Activated CD4-positive, alpha-beta T cell treated with anti-CD3 and anti-CD28 coated beads, Interleukin-2, amount 10 ng/mL, durations not matched to agents 24 days and 14 days (primary cell): ENCODE measurements at regions not wholly inside any gene's neighbourhood (a gene's known extent, or its start where the extent isn't known, plus 50 kb on each side); places are given as distances from the start of the nearest gene placed in this dataset.

Experiments used
- DNase-seq: peaks from one replicate; pipeline ENCODE4 v3.0.0; 2022
- H3K27ac Mint-ChIP-seq: one replicate; pipeline ENCODE4 v1.8.0; 2022; ENCODE audit warnings: mild to moderate bottlenecking, mixed read lengths
- H3K27me3 Mint-ChIP-seq: one replicate; pipeline ENCODE4 v1.8.0; 2022; ENCODE audit warnings: mixed read lengths
- H3K36me3 Mint-ChIP-seq: one replicate; pipeline ENCODE4 v1.8.0; 2022; ENCODE audit warnings: low read depth, mild to moderate bottlenecking, mixed read lengths
- H3K4me1 Mint-ChIP-seq: one replicate; pipeline ENCODE4 v1.8.0; 2021; ENCODE audit warnings: mixed read lengths
- H3K4me3 Mint-ChIP-seq: one replicate; pipeline ENCODE4 v1.8.0; 2022; ENCODE audit warnings: mild to moderate bottlenecking, moderate library complexity, mixed read lengths
- H3K9me3 Mint-ChIP-seq: one replicate; pipeline ENCODE4 v1.8.0; 2021; ENCODE audit warnings: mixed read lengths
- intact Hi-C: fragments of 100-400 bp; cut with micrococcal nuclease; formaldehyde crosslinking; loops from one replicate; pipeline ENCODE4 v1.15.1; 2023

- Mint-ChIP-seq H3K9me3 (no peaks in the 10 kb centered on the region), H3K27ac (no peak overlapping the region), H3K4me3 (no peak overlapping the region), H3K4me1 (peaks cover 1% of the 10 kb centered on the region), H3K36me3 (no peaks in the 10 kb centered on the region), H3K27me3 (no peaks in the 10 kb centered on the region)
- intact Hi-C loops, result no loop called here
- DNase-seq, result no peak
Measured at GRCh38 chr5:124052201-124052600, 540.2 kb downstream of the CSNK1G3 start.

- Mint-ChIP-seq H3K27me3 (no peaks in the 10 kb centered on the region), H3K4me3 (no peak overlapping the region), H3K9me3 (no peaks in the 10 kb centered on the region), H3K27ac (no peak overlapping the region), H3K4me1 (no peaks in the 10 kb centered on the region), H3K36me3 (no peaks in the 10 kb centered on the region)
- DNase-seq, result no peak
- intact Hi-C loops, result no loop called here
Measured at GRCh38 chr5:124050120-124050770, 538.3 kb downstream of the CSNK1G3 start.

DNA sequence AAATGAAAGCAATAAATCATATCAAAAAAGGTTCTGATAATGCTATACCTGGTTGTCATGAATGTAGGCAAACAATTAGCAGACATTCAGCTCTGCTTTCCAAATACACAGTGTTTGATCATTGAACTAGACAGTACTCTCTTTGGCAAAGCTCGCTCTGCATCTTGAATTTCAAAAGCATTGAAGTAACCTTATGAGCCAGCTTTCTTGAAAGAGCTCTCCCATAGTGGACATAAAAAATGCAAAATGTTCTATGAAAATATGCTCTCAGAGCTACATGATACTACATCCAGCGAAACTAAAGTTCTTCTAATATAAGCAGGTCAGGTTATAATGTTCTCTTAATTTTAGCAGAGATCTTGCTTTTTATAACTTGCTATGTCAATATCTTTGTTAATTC, 533.4 kb downstream of the CSNK1G3 start:
- H3K9me3 Mint-ChIP-seq, result no peaks in the 10 kb centered on the region
- intact Hi-C loops, result no loop called here

GRCh38 chr5:124044613-124045012, 532.6 kb downstream of the CSNK1G3 start:
- Mint-ChIP-seq H3K4me1 (no peaks in the 10 kb centered on the region), H3K4me3 (no peak overlapping the region), H3K27me3 (no peaks in the 10 kb centered on the region), H3K27ac (no peak overlapping the region), H3K9me3 (no peaks in the 10 kb centered on the region), H3K36me3 (no peaks in the 10 kb centered on the region)
- no peak for DNase-seq
- intact Hi-C loops, result no loop called here

More for the DNA sequence above, 533.4 kb downstream of the CSNK1G3 start:
- DNase-seq, result no peak
- H3K4me1 Mint-ChIP-seq, result no peaks in the 10 kb centered on the region
- H3K36me3 Mint-ChIP-seq, result no peaks in the 10 kb centered on the region
- H3K27me3 Mint-ChIP-seq, result no peaks in the 10 kb centered on the region
- no peak overlapping the region for H3K27ac Mint-ChIP-seq
- no peak overlapping the region for H3K4me3 Mint-ChIP-seq

DNA sequence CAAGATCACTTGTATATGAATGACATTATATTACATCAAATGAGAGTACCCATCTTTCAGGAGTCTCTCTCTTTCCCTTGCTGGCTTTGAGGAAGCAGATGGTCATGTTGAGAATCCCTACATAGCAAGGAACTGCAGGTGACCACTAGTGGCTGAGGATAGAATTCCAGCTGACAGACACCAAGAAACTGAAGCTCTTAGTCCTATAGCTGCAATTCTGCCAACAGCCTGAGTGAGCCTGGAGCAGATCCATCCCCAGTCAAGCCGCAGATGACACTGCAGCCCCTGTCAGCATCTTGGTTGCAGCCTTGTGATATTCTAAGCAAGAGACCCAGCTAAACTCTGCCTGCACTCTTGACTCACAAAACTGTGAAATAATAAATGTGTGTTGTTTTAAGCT, 531.5 kb downstream of the CSNK1G3 start:
- DNase-seq, result no peak
- no peaks in the 10 kb centered on the region for H3K4me1 Mint-ChIP-seq
- no peaks in the 10 kb centered on the region for H3K27me3 Mint-ChIP-seq
- intact Hi-C loops, result no loop called here
- H3K27ac Mint-ChIP-seq, result no peak overlapping the region
- H3K36me3 Mint-ChIP-seq, result no peaks in the 10 kb centered on the region
- H3K4me3 Mint-ChIP-seq, result no peak overlapping the region
- H3K9me3 Mint-ChIP-seq, result no peaks in the 10 kb centered on the region

- no peaks in the 10 kb centered on the region for H3K4me1 Mint-ChIP-seq
- H3K27ac Mint-ChIP-seq, result no peak overlapping the region
- no peak overlapping the region for H3K4me3 Mint-ChIP-seq
- H3K9me3 Mint-ChIP-seq, result no peaks in the 10 kb centered on the region
- intact Hi-C loops, result no loop called here
- H3K36me3 Mint-ChIP-seq, result no peaks in the 10 kb centered on the region
- no peaks in the 10 kb centered on the region for H3K27me3 Mint-ChIP-seq
- no peak for DNase-seq
Measured at GRCh38 chr5:124040799-124041198, 528.8 kb downstream of the CSNK1G3 start.

- DNase-seq, result no peak
- no peaks in the 10 kb centered on the region for H3K27me3 Mint-ChIP-seq
- H3K36me3 Mint-ChIP-seq, result no peaks in the 10 kb centered on the region
- no peak overlapping the region for H3K4me3 Mint-ChIP-seq
- H3K9me3 Mint-ChIP-seq, result no peaks in the 10 kb centered on the region
- no peaks in the 10 kb centered on the region for H3K4me1 Mint-ChIP-seq
- intact Hi-C loops, result no loop called here
- H3K27ac Mint-ChIP-seq, result no peak overlapping the region
Measured at GRCh38 chr5:124039410-124039809, 527.4 kb downstream of the CSNK1G3 start.

GRCh38 chr5:124036786-124037185, 524.8 kb downstream of the CSNK1G3 start:
- DNase-seq, result no peak
- no peak overlapping the region for H3K27ac Mint-ChIP-seq
- H3K9me3 Mint-ChIP-seq, result no peaks in the 10 kb centered on the region
- no peak overlapping the region for H3K4me3 Mint-ChIP-seq
- H3K27me3 Mint-ChIP-seq, result no peaks in the 10 kb centered on the region
- H3K36me3 Mint-ChIP-seq, result no peaks in the 10 kb centered on the region
- H3K4me1 Mint-ChIP-seq, result no peaks in the 10 kb centered on the region
- intact Hi-C loops, result no loop called here

DNA sequence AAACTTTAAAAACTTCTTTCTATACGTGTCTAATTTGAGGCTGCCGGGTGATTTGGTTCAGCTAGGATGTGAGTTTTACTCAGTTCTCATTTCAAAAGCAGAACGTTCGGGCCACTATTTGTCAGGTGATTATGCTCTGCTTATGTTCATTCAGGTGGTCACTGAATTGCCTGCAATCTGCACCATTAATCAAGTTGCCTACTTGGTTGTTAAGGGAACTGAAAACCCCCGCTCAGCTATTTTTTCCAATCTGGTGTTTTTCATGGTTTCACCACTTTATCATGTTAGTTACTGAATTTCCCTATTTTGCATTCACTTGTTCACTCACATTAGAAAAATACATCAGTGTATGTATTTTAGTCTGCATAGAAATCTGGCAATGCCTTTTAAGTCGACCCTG, 523.0 kb downstream of the CSNK1G3 start:
- Mint-ChIP-seq H3K27me3 (no peaks in the 10 kb centered on the region), H3K9me3 (no peaks in the 10 kb centered on the region), H3K27ac (no peak overlapping the region), H3K4me1 (no peaks in the 10 kb centered on the region), H3K4me3 (no peak overlapping the region), H3K36me3 (no peaks in the 10 kb centered on the region)
- intact Hi-C loops, result no loop called here
- DNase-seq, result no peak

DNA sequence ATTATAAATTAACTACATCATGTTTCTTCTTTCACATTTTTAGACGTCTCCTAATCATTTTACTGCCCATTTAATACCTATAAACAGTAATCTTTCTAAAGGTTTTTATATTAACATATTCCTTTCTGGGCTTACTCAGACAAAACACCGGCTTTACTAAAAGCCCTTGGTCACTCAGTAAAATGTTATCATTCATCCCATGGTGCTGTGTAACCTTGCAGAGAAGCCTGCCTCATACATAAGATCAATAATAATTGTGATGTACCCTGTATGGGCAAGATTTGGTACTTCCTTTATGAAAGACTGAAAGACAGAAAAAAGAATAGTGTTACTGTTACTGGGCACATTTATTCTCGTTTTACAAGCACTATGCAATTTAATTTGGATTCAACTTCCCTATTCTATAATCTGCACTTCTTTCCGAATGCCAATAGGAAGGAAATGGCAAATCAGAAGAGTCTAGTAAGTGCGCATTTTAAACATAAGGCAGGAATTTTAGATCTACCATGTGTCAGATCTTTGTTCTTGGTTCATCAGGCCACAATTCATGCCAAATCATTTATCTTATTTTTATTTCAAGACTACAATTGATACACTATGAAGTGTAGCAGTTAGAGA, 522.2 kb downstream of the CSNK1G3 start:
- Mint-ChIP-seq H3K36me3 (no peaks in the 10 kb centered on the region), H3K27ac (no peak overlapping the region), H3K4me3 (no peak overlapping the region), H3K9me3 (no peaks in the 10 kb centered on the region), H3K4me1 (no peaks in the 10 kb centered on the region), H3K27me3 (no peaks in the 10 kb centered on the region)
- intact Hi-C loops, result no loop called here
- no peak for DNase-seq

DNA sequence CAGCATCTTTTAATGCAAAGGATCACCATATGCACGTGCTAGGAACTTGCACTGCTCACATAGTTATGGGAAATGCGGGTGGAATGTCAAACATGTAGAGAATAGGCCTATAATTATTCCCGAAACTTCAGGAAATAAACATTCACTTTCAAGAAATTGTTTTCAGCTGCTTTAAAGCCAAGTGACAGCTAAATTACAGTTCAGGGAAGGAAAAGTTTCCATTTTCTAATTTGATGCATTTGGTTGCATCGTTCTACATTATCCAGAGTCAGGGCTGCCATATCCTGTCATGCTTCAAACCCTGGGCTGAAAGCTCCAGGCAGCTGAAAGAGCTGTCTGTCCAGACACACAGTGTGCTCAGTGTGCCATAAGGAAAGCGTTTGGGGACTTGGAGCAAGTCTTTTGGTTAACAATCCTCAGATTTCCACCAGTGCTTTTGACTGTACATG, 518.1 kb downstream of the CSNK1G3 start:
- Mint-ChIP-seq H3K4me3 (no peak overlapping the region), H3K27me3 (no peaks in the 10 kb centered on the region), H3K9me3 (no peaks in the 10 kb centered on the region), H3K27ac (no peak overlapping the region), H3K4me1 (no peaks in the 10 kb centered on the region), H3K36me3 (no peaks in the 10 kb centered on the region)
- DNase-seq, result no peak
- intact Hi-C loops, result no loop called here

GRCh38 chr5:124027441-124027840, 515.5 kb downstream of the CSNK1G3 start:
- Mint-ChIP-seq H3K4me1 (no peaks in the 10 kb centered on the region), H3K4me3 (no peak overlapping the region), H3K36me3 (no peaks in the 10 kb centered on the region), H3K27ac (no peak overlapping the region), H3K27me3 (no peaks in the 10 kb centered on the region), H3K9me3 (no peaks in the 10 kb centered on the region)
- DNase-seq, result no peak
- intact Hi-C loops, result no loop called here

GRCh38 chr5:124025306-124025845, 513.4 kb downstream of the CSNK1G3 start:
- Mint-ChIP-seq H3K36me3 (no peaks in the 10 kb centered on the region), H3K27me3 (no peaks in the 10 kb centered on the region), H3K4me3 (no peak overlapping the region), H3K27ac (no peak overlapping the region), H3K4me1 (no peaks in the 10 kb centered on the region), H3K9me3 (no peaks in the 10 kb centered on the region)
- intact Hi-C loops, result no loop called here
- DNase-seq, result no peak

DNA sequence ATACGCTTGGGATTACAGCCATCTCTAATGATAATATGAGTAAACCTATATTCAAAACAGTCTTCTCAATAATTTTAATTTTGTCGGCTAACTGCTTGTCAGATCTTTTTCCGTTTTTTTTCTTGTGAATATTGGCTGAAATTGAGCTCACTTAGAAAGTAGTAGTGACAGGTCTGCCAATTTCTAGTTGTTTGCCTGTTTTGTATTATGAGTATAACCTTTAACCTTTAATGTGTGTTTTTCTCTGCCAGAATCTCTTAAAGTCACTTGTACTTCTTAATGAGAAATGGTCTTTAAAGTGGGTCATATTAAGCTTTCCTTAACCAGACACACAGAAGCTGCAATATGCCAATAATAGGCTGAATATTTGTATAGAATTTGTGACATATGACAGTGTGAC, 511.0 kb downstream of the CSNK1G3 start:
- no peak overlapping the region for H3K4me3 Mint-ChIP-seq
- no peaks in the 10 kb centered on the region for H3K36me3 Mint-ChIP-seq
- no peaks in the 10 kb centered on the region for H3K27me3 Mint-ChIP-seq

GRCh38 chr5:124021776-124022175, 509.8 kb downstream of the CSNK1G3 start:
- no peaks in the 10 kb centered on the region for H3K36me3 Mint-ChIP-seq
- H3K4me3 Mint-ChIP-seq, result no peak overlapping the region
- no peak overlapping the region for H3K27ac Mint-ChIP-seq
- intact Hi-C loops, result no loop called here
- DNase-seq, result no peak
- no peaks in the 10 kb centered on the region for H3K4me1 Mint-ChIP-seq
- no peaks in the 10 kb centered on the region for H3K9me3 Mint-ChIP-seq
- no peaks in the 10 kb centered on the region for H3K27me3 Mint-ChIP-seq

More for the DNA sequence above, 511.0 kb downstream of the CSNK1G3 start:
- Mint-ChIP-seq H3K9me3 (no peaks in the 10 kb centered on the region), H3K27ac (no peak overlapping the region), H3K4me1 (no peaks in the 10 kb centered on the region)
- no peak for DNase-seq
- intact Hi-C loops, result no loop called here
